ENCODE measurements at regions not wholly inside any gene's neighbourhood (a gene's known extent, or its start where the extent isn't known, plus 50 kb on each side); places are given as distances from the start of the nearest gene placed in this dataset.

GRCh38 chr5:174514983-174515394, 209.4 kb upstream of the MSX2 start:
- H4K20me1 ChIP-seq (ENCODE audit: insufficient read depth, low read length) = no peaks in the 10 kb centered on the region
- H3K9ac ChIP-seq (ENCODE audit: insufficient read depth, low read length, poor library complexity, severe bottlenecking) = no peak overlapping the region
- H3K4me1 ChIP-seq (ENCODE audit: control insufficient read depth in 1 of 2, insufficient read depth in 2 of 2, low read length in 2 of 2) = no peaks in the 10 kb centered on the region
- peaks cover 0 to 9% (median 2%) of the 10 kb centered on the region in 7 donors for H3K9me3 Mint-ChIP-seq
- H3K9me3 ChIP-seq (replicated peaks in 1 of 2; ENCODE audit: control insufficient read depth in 1 of 2, insufficient read depth in 1 of 2, low read length in 2 of 2) = no peaks in the 10 kb centered on the region
- no peak overlapping the region for H3K4me3 Mint-ChIP-seq
- H3K27ac Mint-ChIP-seq = no peak overlapping the region
- no peaks in the 10 kb centered on the region for H3K36me3 ChIP-seq (replicated peaks in 1 of 2; ENCODE audit: control insufficient read depth in 1 of 2, insufficient read depth in 2 of 2, low read length in 2 of 2)
- no peaks in the 10 kb centered on the region for H3K4me1 Mint-ChIP-seq
- H3K4me2 ChIP-seq (replicated peaks; ENCODE audit: extremely low read depth, low read length, poor library complexity, severe bottlenecking) = no peak overlapping the region
- WGBS (ENCODE audit: insufficient coverage) = 96% methylated on average over 9 of the region's 10 CpGs
- no peaks in the 10 kb centered on the region for H3K27me3 ChIP-seq (ENCODE audit: control insufficient read depth in 2 of 2, insufficient read depth in 2 of 2, low read length in 2 of 2)
- intact Hi-C loops (cut with micrococcal nuclease) = no loop called here
- no peaks in the 10 kb centered on the region for H3K79me2 ChIP-seq (ENCODE audit: insufficient read depth, low read length)
- TF ChIP-seq, protein P1, sequence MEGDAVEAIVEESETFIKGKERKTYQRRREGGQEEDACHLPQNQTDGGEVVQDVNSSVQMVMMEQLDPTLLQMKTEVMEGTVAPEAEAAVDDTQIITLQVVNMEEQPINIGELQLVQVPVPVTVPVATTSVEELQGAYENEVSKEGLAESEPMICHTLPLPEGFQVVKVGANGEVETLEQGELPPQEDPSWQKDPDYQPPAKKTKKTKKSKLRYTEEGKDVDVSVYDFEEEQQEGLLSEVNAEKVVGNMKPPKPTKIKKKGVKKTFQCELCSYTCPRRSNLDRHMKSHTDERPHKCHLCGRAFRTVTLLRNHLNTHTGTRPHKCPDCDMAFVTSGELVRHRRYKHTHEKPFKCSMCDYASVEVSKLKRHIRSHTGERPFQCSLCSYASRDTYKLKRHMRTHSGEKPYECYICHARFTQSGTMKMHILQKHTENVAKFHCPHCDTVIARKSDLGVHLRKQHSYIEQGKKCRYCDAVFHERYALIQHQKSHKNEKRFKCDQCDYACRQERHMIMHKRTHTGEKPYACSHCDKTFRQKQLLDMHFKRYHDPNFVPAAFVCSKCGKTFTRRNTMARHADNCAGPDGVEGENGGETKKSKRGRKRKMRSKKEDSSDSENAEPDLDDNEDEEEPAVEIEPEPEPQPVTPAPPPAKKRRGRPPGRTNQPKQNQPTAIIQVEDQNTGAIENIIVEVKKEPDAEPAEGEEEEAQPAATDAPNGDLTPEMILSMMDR (IDR thresholded peaks at IDR 0.05) = no peak
- no peak for DNase-seq
- no peak overlapping the region for H3K4me3 ChIP-seq (replicated peaks in 1 of 3; ENCODE audit: low read depth in 2 of 3, low read length in 3 of 3)
- no peak overlapping the region for H2AFZ ChIP-seq (ENCODE audit: insufficient read depth, low read depth, low read length, poor library complexity, severe bottlenecking)
- H3K27me3 Mint-ChIP-seq (ENCODE audit: low read depth in 3 of 3) = peaks cover 3 to 7% (median 4%) of the 10 kb centered on the region in 3 donors
- H3K27ac ChIP-seq (ENCODE audit: low read depth in 1 of 2, low read length in 2 of 2) = no peak overlapping the region
- H3K36me3 Mint-ChIP-seq = no peaks in the 10 kb centered on the region

DNA sequence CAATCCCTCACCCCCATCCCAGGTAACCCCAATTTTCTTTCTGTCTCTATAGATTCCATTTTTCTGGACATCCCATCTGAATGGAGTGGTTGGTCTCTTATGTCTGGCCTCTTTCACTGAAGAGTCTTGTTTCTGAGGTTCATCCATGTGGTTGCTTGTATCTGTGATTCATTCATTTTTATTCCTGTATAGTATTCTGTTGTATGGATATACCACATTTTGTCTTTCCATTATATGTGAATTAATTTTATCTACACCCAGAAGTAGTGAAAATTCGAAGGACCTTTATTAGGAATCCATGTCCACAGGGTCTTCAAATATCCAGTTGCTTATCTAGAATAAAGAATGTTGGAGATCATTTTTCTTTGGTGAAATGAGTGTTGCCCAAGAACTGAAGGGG, 207.6 kb upstream of the MSX2 start:
- Histone ChIP-seq H3K9me3 (replicated peaks in 1 of 2; ENCODE audit: control insufficient read depth in 1 of 2, insufficient read depth in 1 of 2, low read length in 2 of 2) (no peaks in the 10 kb centered on the region), H3K9ac (ENCODE audit: insufficient read depth, low read length, poor library complexity, severe bottlenecking) (no peak overlapping the region), H3K36me3 (replicated peaks in 1 of 2; ENCODE audit: control insufficient read depth in 1 of 2, insufficient read depth in 2 of 2, low read length in 2 of 2) (no peaks in the 10 kb centered on the region), H3K4me1 (ENCODE audit: control insufficient read depth in 1 of 2, insufficient read depth in 2 of 2, low read length in 2 of 2) (peaks cover 0 to 3% of the 10 kb centered on the region in 2 donors), H3K79me2 (ENCODE audit: insufficient read depth, low read length) (no peaks in the 10 kb centered on the region), H3K27ac (ENCODE audit: low read depth in 1 of 2, low read length in 2 of 2) (no peak overlapping the region), H4K20me1 (ENCODE audit: insufficient read depth, low read length) (no peaks in the 10 kb centered on the region), H3K27me3 (ENCODE audit: control insufficient read depth in 2 of 2, insufficient read depth in 2 of 2, low read length in 2 of 2) (no peaks in the 10 kb centered on the region), H3K4me2 (replicated peaks; ENCODE audit: extremely low read depth, low read length, poor library complexity, severe bottlenecking) (no peak overlapping the region), H2AFZ (ENCODE audit: insufficient read depth, low read depth, low read length, poor library complexity, severe bottlenecking) (no peak overlapping the region), H3K4me3 (replicated peaks in 1 of 3; ENCODE audit: low read depth in 2 of 3, low read length in 3 of 3) (no peak overlapping the region)
- no peaks in the 10 kb centered on the region for H3K36me3 Mint-ChIP-seq
- intact Hi-C loops (cut with micrococcal nuclease) = no loop called here
- peak overlapping the region in 1 of 2 donors; percentile 11 for H3K4me3 Mint-ChIP-seq
- DNase-seq = no peak
- TF ChIP-seq, protein P1 (IDR thresholded peaks at IDR 0.05) = no peak
- peaks cover 2 to 4% (median 4%) of the 10 kb centered on the region in 3 donors for H3K27me3 Mint-ChIP-seq (ENCODE audit: low read depth in 3 of 3)
- no CpG with 5 or more reads among the region's 1 CpG for WGBS (ENCODE audit: insufficient coverage)
- H3K4me1 Mint-ChIP-seq = peaks cover 3% of the 10 kb centered on the region
- peaks cover 0 to 11% (median 0%) of the 10 kb centered on the region in 7 donors for H3K9me3 Mint-ChIP-seq
- peak overlapping the region in 1 of 7 donors; percentile 46 for H3K27ac Mint-ChIP-seq

All from CD14-positive monocyte (primary cell).